HepG2 (cell line): ENCODE measurements at regions not wholly inside any gene's neighbourhood (a gene's known extent, or its start where the extent isn't known, plus 50 kb on each side); places are given as distances from the start of the nearest gene placed in this dataset.

Experiments
- ATAC-seq: fragments of 200-7000 bp; cut with Tn5 transposase; 3 replicates; pipeline ENCODE4 v1.9.1; 2020; ENCODE audit warnings: mild to moderate bottlenecking, moderate library complexity
- BruUV-seq: library from RNA; stranded (reverse); fragments of 400-500 nt; replicated peaks from 2 replicates; lab custom pipeline; 2021; lab: Mats Ljungman, UMichigan
- CTCF ChIA-PET: fragments of 300-600 bp; formaldehyde crosslinking; extraction: SDS; loops from one replicate; lab custom pipeline; 2021; ENCODE audit warnings: low total read pairs, inconsistent platforms, low intra/inter-chr PET ratio; lab: Yijun Ruan, JAX
- POLR2A ChIA-PET: fragments of 350-600 bp; sonication (Branson Sonifier 250); formaldehyde crosslinking; loops from one replicate; lab custom pipeline; 2020; ENCODE audit warnings: antibody characterized with exemption, inconsistent platforms; lab: Yijun Ruan, JAX
- DNase-seq: peaks from one replicate; pipeline ENCODE4 v3.0.0-alpha.2; 2015; ENCODE audit warnings: low spot score
- FAIRE-seq: peaks from 3 replicates; lab custom pipeline; 2011; peaks lifted over from hg19 to GRCh38; lab: Jason Lieb, UNC
- H2AFZ ChIP-seq: one replicate; pipeline ENCODE4 v1.6.1; 2011; ENCODE audit warnings: low read length, inconsistent platforms
- H3K27ac ChIP-seq: fragments of 300-600 bp; 3 replicates; pipeline ENCODE4 v1.8.0; 2011; ENCODE audit warnings: mixed run types, mild to moderate bottlenecking, mixed read lengths, low read length, inconsistent platforms; ENCODE audit not compliant: insufficient read depth; ENCODE audit errors: extremely low read length
- H3K27me3 ChIP-seq, 2 experiments: fragments of 200-600 bp in 1 of 2; 2 replicates in 1 of 2; 3 replicates in 1 of 2; pipeline versions ENCODE4 v1.6.0 to v1.8.0; 2011; ENCODE audit warnings: low read length in 2 of 2, mild to moderate bottlenecking in 2 of 2, moderate library complexity in 2 of 2, inconsistent platforms in 1 of 2; ENCODE audit not compliant: insufficient read depth in 2 of 2, control insufficient read depth in 1 of 2
- H3K36me3 ChIP-seq, 2 experiments: fragments of 200-600 bp in 1 of 2; replicated peaks in 1 of 2; 2 replicates in 1 of 2; 3 replicates in 1 of 2; pipeline versions ENCODE4 v1.5.1 to v1.8.0; 2011; ENCODE audit warnings: low read length in 2 of 2, inconsistent platforms in 1 of 2; ENCODE audit not compliant: insufficient read depth in 2 of 2, control insufficient read depth in 1 of 2
- H3K4me1 ChIP-seq: 2 replicates; pipeline ENCODE4 v1.5.1; 2012; ENCODE audit warnings: low read length, inconsistent platforms; ENCODE audit not compliant: insufficient read depth
- H3K4me2 ChIP-seq: 2 replicates; pipeline ENCODE4 v1.6.0; 2011; ENCODE audit warnings: low read depth, low read length, inconsistent platforms
- H3K4me3 ChIP-seq, 3 experiments: fragments of 200-600 bp in 1 of 3; sonication (generic), shearing (Covaris generic) in 1 of 3; replicated peaks in 1 of 3; 2 replicates each; pipeline ENCODE4 v1.5.1; 2011 to 2016; ENCODE audit warnings: low read length in 3 of 3, inconsistent platforms in 2 of 3, low read depth in 2 of 3, mild to moderate bottlenecking in 2 of 3, control low read depth in 1 of 3, mixed read lengths in 1 of 3; ENCODE audit not compliant: insufficient read depth in 1 of 3
- H3K79me2 ChIP-seq: one replicate; pipeline ENCODE4 v1.6.1; 2011; ENCODE audit warnings: low read length, inconsistent platforms; ENCODE audit not compliant: insufficient read depth
- H3K9ac ChIP-seq: 2 replicates; pipeline ENCODE4 v1.6.0; 2011; ENCODE audit warnings: mild to moderate bottlenecking, low read depth, low read length, inconsistent platforms; ENCODE audit not compliant: insufficient read depth
- H3K9me3 ChIP-seq: 2 replicates; pipeline ENCODE4 v1.5.1; 2012; ENCODE audit warnings: mild to moderate bottlenecking, low read length
- H4K20me1 ChIP-seq: 2 replicates; pipeline ENCODE4 v1.6.0; 2011; ENCODE audit warnings: inconsistent platforms, mild to moderate bottlenecking, low read length, moderate library complexity; ENCODE audit not compliant: insufficient read depth
- IRF2 ChIP-seq: IDR thresholded peaks from 2 replicates; pipeline ENCODE4 v1.6.1; 2018; ENCODE audit warnings: missing genetic modification reagents, missing compliant biosample characterization
- ZNF124 ChIP-seq: sonication (generic); formaldehyde crosslinking; IDR thresholded peaks from 2 replicates; pipeline ENCODE4 v1.4.0; 2020; ENCODE audit warnings: missing genetic modification reagents
- ZNF430 ChIP-seq: sonication (generic); formaldehyde crosslinking; IDR thresholded peaks from 2 replicates; pipeline ENCODE4 v1.9.0; 2021; ENCODE audit warnings: mild to moderate bottlenecking, missing genetic modification reagents
- ZNF709 ChIP-seq: sonication (generic); formaldehyde crosslinking; IDR thresholded peaks from 2 replicates; pipeline ENCODE4 v1.5.0; 2020; ENCODE audit warnings: mild to moderate bottlenecking, missing genetic modification reagents
- WGBS: methylation state at CpG from one replicate; pipeline ENCODE4 v1.1.6; 2017; ENCODE audit warnings: low lambda C conversion rate; 5-methylcytosine and 5-hydroxymethylcytosine counted together
- in situ Hi-C: cut with HindIII; loops from 2 replicates; pipeline ENCODE4 v1.10.0; 2017; ENCODE audit warnings: low pct_unique_long_range_greater_than_20kb; ENCODE audit not compliant: extremely low pct_ligation_motif_present
- intact Hi-C: fragments of 100-400 bp; cut with micrococcal nuclease; formaldehyde crosslinking; loops from one replicate; pipeline ENCODE4 v1.10.0; 2022; ENCODE audit not compliant: unreplicated experiment
- TF ChIP-seq, protein P1 (sequence below): sonication (generic); formaldehyde crosslinking; IDR thresholded peaks from 2 replicates; pipeline ENCODE4 v1.4.0; 2020; ENCODE audit warnings: mild to moderate bottlenecking, missing genetic modification reagents

DNA sequence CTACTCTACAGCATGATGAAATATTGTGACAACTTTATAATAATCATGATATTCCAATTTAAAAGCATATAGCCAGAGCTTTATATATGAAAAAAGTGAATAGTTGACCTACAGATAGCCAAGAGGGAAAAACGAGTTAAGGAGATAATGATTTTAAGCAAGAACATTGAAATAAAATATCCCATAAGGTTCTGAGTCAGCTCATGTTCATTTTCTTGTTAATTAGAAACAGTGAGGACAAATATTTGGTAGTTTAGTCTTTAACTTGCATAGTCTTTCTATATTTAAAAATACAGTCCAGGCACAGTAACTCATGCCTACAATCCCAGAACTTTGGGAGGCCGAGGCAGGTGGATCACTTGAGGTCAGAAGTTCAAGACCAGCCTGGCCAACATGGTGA lies 55.8 kb upstream of the CDH6 start:
- no peak overlapping the region for H3K4me2 ChIP-seq
- H3K36me3 ChIP-seq = no peaks in the 10 kb centered on the region
- intact Hi-C loops = no loop called here
- H3K4me1 ChIP-seq = no peaks in the 10 kb centered on the region
- H3K4me3 ChIP-seq = no peak overlapping the region
- no peaks in the 10 kb centered on the region for H3K79me2 ChIP-seq
- no peak for FAIRE-seq
- DNase-seq = no peak
- no peaks in the 10 kb centered on the region for H3K9me3 ChIP-seq
- BruUV-seq = no TSS peak
- no peak for ATAC-seq
- no peak overlapping the region for H3K27ac ChIP-seq
- H3K27me3 ChIP-seq = no peaks in the 10 kb centered on the region
- no peak overlapping the region for H3K9ac ChIP-seq
- CTCF ChIA-PET = no interaction called here
- in situ Hi-C loops = no loop called here
- no peak for TF ChIP-seq IRF2 (CRISPR knock-in tag)
- TF ChIP-seq, protein P1, sequence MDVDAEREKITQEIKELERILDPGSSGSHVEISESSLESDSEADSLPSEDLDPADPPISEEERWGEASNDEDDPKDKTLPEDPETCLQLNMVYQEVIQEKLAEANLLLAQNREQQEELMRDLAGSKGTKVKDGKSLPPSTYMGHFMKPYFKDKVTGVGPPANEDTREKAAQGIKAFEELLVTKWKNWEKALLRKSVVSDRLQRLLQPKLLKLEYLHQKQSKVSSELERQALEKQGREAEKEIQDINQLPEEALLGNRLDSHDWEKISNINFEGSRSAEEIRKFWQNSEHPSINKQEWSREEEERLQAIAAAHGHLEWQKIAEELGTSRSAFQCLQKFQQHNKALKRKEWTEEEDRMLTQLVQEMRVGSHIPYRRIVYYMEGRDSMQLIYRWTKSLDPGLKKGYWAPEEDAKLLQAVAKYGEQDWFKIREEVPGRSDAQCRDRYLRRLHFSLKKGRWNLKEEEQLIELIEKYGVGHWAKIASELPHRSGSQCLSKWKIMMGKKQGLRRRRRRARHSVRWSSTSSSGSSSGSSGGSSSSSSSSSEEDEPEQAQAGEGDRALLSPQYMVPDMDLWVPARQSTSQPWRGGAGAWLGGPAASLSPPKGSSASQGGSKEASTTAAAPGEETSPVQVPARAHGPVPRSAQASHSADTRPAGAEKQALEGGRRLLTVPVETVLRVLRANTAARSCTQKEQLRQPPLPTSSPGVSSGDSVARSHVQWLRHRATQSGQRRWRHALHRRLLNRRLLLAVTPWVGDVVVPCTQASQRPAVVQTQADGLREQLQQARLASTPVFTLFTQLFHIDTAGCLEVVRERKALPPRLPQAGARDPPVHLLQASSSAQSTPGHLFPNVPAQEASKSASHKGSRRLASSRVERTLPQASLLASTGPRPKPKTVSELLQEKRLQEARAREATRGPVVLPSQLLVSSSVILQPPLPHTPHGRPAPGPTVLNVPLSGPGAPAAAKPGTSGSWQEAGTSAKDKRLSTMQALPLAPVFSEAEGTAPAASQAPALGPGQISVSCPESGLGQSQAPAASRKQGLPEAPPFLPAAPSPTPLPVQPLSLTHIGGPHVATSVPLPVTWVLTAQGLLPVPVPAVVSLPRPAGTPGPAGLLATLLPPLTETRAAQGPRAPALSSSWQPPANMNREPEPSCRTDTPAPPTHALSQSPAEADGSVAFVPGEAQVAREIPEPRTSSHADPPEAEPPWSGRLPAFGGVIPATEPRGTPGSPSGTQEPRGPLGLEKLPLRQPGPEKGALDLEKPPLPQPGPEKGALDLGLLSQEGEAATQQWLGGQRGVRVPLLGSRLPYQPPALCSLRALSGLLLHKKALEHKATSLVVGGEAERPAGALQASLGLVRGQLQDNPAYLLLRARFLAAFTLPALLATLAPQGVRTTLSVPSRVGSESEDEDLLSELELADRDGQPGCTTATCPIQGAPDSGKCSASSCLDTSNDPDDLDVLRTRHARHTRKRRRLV (CRISPR knock-in tag) = no peak
- POLR2A ChIA-PET = no interaction called here
- 5% methylated on average over 2 of the region's 2 CpGs for WGBS
- no peak overlapping the region for H2AFZ ChIP-seq
- H4K20me1 ChIP-seq = no peaks in the 10 kb centered on the region

DNA sequence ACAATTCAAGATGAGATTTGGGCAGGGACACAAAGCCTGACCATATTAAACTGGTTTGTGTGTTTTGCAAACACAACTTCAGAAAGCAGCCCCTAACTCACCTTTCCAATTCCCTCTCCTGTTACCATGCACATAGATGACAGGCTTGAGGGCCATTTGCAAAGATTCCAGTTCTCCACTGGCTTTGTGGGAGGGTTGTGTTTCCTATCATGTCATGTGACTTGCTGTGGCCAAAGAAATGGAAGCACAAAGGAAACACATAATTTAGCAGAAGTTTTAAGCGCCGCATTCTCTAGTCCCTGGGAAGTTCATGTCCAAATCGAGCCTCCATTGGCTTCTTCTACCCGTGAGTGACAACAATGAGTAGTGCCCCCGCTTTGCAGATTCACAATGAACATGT lies 57.9 kb upstream of the CDH6 start:
- H4K20me1 ChIP-seq = no peaks in the 10 kb centered on the region
- CTCF ChIA-PET = no interaction called here
- no TSS peak for BruUV-seq
- TF ChIP-seq ZNF709 (no peak), ZNF430 (CRISPR knock-in tag) (no peak), ZNF124 (no peak)
- no peaks in the 10 kb centered on the region for H3K79me2 ChIP-seq
- H3K27me3 ChIP-seq = no peaks in the 10 kb centered on the region
- in situ Hi-C loops (no loop called here), intact Hi-C loops (no loop called here)
- H3K27ac ChIP-seq = no peak overlapping the region
- no peak overlapping the region for H3K4me3 ChIP-seq
- no peak overlapping the region for H3K9ac ChIP-seq
- 35% methylated on average over 5 of the region's 5 CpGs for WGBS
- H3K4me2 ChIP-seq = no peak overlapping the region
- POLR2A ChIA-PET = no interaction called here
- DNase-seq (no peak), FAIRE-seq (no peak), ATAC-seq (no peak)
- H2AFZ ChIP-seq = no peak overlapping the region
- H3K4me1 ChIP-seq = no peaks in the 10 kb centered on the region
- H3K36me3 ChIP-seq = no peaks in the 10 kb centered on the region
- no peaks in the 10 kb centered on the region for H3K9me3 ChIP-seq
